Sigmoid colon (tissue), 6 donors: ENCODE measurements at regions not wholly inside any gene's neighbourhood (a gene's known extent, or its start where the extent isn't known, plus 50 kb on each side); places are given as distances from the start of the nearest gene placed in this dataset.

Experiments used
- DNase-seq: peaks from one replicate; pipeline ENCODE4 v3.0.0-alpha.2; 2019
- H3K27ac ChIP-seq, 4 donors: fragments of 200-600 bp; sonication (generic); one replicate each; pipeline ENCODE4 v1.5.1; 2016 to 2019; ENCODE audit warnings: mild to moderate bottlenecking in 1 of 4
- H3K27me3 ChIP-seq, 3 donors: fragments of 200-600 bp; sonication (generic); one replicate each; pipeline ENCODE4 v1.5.1; 2019; ENCODE audit warnings: mild to moderate bottlenecking in 1 of 3
- H3K36me3 ChIP-seq, 4 donors: fragments of 200-600 bp; sonication (generic); one replicate each; pipeline ENCODE4 v1.5.1; 2016 to 2019
- H3K4me1 ChIP-seq, 4 donors: fragments of 200-600 bp; sonication (generic); one replicate each; pipeline ENCODE4 v1.5.1; 2017 to 2019
- H3K4me3 ChIP-seq, 4 donors: fragments of 200-600 bp; sonication (generic); one replicate each; pipeline ENCODE4 v1.5.1; 2017 to 2019; ENCODE audit warnings: mild to moderate bottlenecking in 2 of 4, moderate library complexity in 1 of 4
- H3K9me3 ChIP-seq, 4 donors: fragments of 200-600 bp in 3 of 4; sonication (generic) in 3 of 4; one replicate each; pipeline versions ENCODE4 v1.5.1 to v1.6.1; 2013 to 2019
- EP300 ChIP-seq, 4 donors: sonication (generic); formaldehyde crosslinking; IDR thresholded peaks; one replicate each; pipeline ENCODE4 v1.6.1; 2017; ENCODE audit warnings: antibody characterized with exemption in 4 of 4
- POLR2A ChIP-seq, 2 donors: fragments of 450-650 bp; IDR thresholded peaks; one replicate each; pipeline ENCODE4 v1.6.1; 2016; ENCODE audit warnings: antibody characterized with exemption in 2 of 2, mild to moderate bottlenecking in 2 of 2, moderate library complexity in 2 of 2
- POLR2AphosphoS5 ChIP-seq, 4 donors: sonication (generic); formaldehyde crosslinking; IDR thresholded peaks; one replicate each; pipeline ENCODE4 v1.6.1; 2017; ENCODE audit warnings: antibody characterized with exemption in 4 of 4
- WGBS, 2 donors: extraction: QIAGEN DNeasy Blood & Tissue Kit; methylation state at CpG; one replicate each; pipeline ENCODE4 v1.1.7; 2013; 5-methylcytosine and 5-hydroxymethylcytosine counted together
- intact Hi-C: fragments of 100-400 bp; cut with DNase I; formaldehyde crosslinking; loops from one replicate; pipeline ENCODE4 v1.15.1; 2023
- TF ChIP-seq, protein P1 (sequence below), 4 experiments: fragments of 450-650 bp in 3 of 4; fragments of 200-600 bp in 1 of 4; IDR thresholded peaks; one replicate each; pipeline ENCODE4 v1.5.1; 2016 to 2019; ENCODE audit warnings: antibody characterized with exemption in 4 of 4, mild to moderate bottlenecking in 3 of 4, moderate library complexity in 2 of 4
- donor health status: healthy with polysubstance abuse.
- donor health status: healthy.

DNA sequence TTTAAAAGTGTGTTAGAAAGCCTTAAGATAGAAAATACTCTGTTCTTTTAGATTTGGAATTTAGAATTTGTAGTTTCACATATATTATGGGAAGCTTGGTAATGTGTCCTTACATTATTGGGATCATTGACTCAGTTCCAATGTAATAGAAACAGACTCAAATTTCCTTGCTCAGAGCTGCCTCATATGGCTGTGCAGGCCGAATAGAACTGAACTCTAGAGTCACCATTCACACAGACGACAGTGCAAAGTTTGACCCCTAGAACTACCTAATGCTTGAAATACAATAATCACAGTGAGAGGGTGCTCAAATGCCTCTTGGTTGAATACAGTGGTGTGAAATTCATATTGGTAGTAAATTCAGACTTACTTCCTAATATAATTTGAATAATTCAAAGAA lies 482.7 kb upstream of the CITED2 start:
- intact Hi-C loops: loop anchor here (5.0 kb wide), 1 partner anchor 485 kb away; the partner anchor contains the start of gene CITED2
- 86 to 87% methylated on average over 2 of the region's 2 CpGs for WGBS, 2 donors
- H3K9me3 ChIP-seq: no peaks in the 10 kb centered on the region
- no peak overlapping the region for H3K4me3 ChIP-seq
- H3K4me1 ChIP-seq: peaks cover 0 to 86% (median 64%) of the 10 kb centered on the region in 4 donors
- H3K27ac ChIP-seq: peak overlapping the region in 3 of 4 donors; percentile 57 to 72 (median 69)
- no peaks in the 10 kb centered on the region for H3K36me3 ChIP-seq
- DNase-seq: no peak
- TF ChIP-seq POLR2AphosphoS5 (IDR thresholded peaks at IDR 0.05) (no peak), POLR2A (IDR thresholded peaks at IDR 0.05) (no peak), EP300 (IDR thresholded peaks at IDR 0.05) (no peak)
- TF ChIP-seq, protein P1, sequence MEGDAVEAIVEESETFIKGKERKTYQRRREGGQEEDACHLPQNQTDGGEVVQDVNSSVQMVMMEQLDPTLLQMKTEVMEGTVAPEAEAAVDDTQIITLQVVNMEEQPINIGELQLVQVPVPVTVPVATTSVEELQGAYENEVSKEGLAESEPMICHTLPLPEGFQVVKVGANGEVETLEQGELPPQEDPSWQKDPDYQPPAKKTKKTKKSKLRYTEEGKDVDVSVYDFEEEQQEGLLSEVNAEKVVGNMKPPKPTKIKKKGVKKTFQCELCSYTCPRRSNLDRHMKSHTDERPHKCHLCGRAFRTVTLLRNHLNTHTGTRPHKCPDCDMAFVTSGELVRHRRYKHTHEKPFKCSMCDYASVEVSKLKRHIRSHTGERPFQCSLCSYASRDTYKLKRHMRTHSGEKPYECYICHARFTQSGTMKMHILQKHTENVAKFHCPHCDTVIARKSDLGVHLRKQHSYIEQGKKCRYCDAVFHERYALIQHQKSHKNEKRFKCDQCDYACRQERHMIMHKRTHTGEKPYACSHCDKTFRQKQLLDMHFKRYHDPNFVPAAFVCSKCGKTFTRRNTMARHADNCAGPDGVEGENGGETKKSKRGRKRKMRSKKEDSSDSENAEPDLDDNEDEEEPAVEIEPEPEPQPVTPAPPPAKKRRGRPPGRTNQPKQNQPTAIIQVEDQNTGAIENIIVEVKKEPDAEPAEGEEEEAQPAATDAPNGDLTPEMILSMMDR (IDR thresholded peaks at IDR 0.05): no peak
- no peaks in the 10 kb centered on the region for H3K27me3 ChIP-seq

- intact Hi-C loops: loop anchor here (5.0 kb wide), 1 partner anchor 484 kb away; the partner anchor contains the start of gene CITED2
- TF ChIP-seq, protein P1 (IDR thresholded peaks at IDR 0.05): no peak
- TF ChIP-seq EP300 (IDR thresholded peaks at IDR 0.05): no peak
- no peak for TF ChIP-seq POLR2AphosphoS5 (IDR thresholded peaks at IDR 0.05)
- no peak for TF ChIP-seq POLR2A (IDR thresholded peaks at IDR 0.05)
- H3K27ac ChIP-seq: peak overlapping the region in 3 of 4 donors; percentile 57 to 72 (median 69)
- H3K36me3 ChIP-seq: no peaks in the 10 kb centered on the region
- 100% methylated on average over 1 of the region's 1 CpG for WGBS, 2 donors
- no peak overlapping the region for H3K4me3 ChIP-seq
- no peaks in the 10 kb centered on the region for H3K27me3 ChIP-seq
- no peaks in the 10 kb centered on the region for H3K9me3 ChIP-seq
- DNase-seq: no peak
- H3K4me1 ChIP-seq: peaks cover 0 to 88% (median 64%) of the 10 kb centered on the region in 4 donors
Observed at GRCh38 chr6:139856562-139856961, 482.1 kb upstream of the CITED2 start.

GRCh38 chr6:139855671-139856311 lies 481.3 kb upstream of the CITED2 start:
- no peak for TF ChIP-seq POLR2A (IDR thresholded peaks at IDR 0.05)
- Histone ChIP-seq H3K27ac (peak overlapping the region in 3 of 4 donors; percentile 57 to 72 (median 69)), H3K27me3 (no peaks in the 10 kb centered on the region), H3K4me3 (no peak overlapping the region), H3K9me3 (peaks cover 0 to 4% (median 2%) of the 10 kb centered on the region in 4 donors), H3K36me3 (no peaks in the 10 kb centered on the region), H3K4me1 (peaks cover 0 to 83% (median 64%) of the 10 kb centered on the region in 4 donors)
- 61 to 67% methylated on average over 3 of the region's 3 CpGs for WGBS, 2 donors
- intact Hi-C loops: loop anchor here (5.0 kb wide), 1 partner anchor 483 kb away; the partner anchor contains the start of gene CITED2
- no peak for DNase-seq

- H3K27me3 ChIP-seq: no peaks in the 10 kb centered on the region
- H3K4me1 ChIP-seq: peaks cover 0 to 64% (median 51%) of the 10 kb centered on the region in 4 donors
- peak overlapping the region in 3 of 4 donors; percentile 57 to 72 (median 69) for H3K27ac ChIP-seq
- peaks cover 0 to 4% (median 2%) of the 10 kb centered on the region in 4 donors for H3K9me3 ChIP-seq
- TF ChIP-seq POLR2A (IDR thresholded peaks at IDR 0.05): no peak
- peak in 2 of 4 donors; percentile 23 to 28 for TF ChIP-seq POLR2AphosphoS5 (IDR thresholded peaks at IDR 0.05)
- no peak overlapping the region for H3K4me3 ChIP-seq
- 14 to 58% methylated on average over 3 of the region's 3 CpGs for WGBS, 2 donors
- H3K36me3 ChIP-seq: no peaks in the 10 kb centered on the region
- intact Hi-C loops: loop anchor here (5.0 kb wide), 1 partner anchor 76 kb away; no protein-coding TSS in a partner anchor
- no peak for DNase-seq
Observed at GRCh38 chr6:139853302-139853992, 479.0 kb upstream of the CITED2 start.

DNA sequence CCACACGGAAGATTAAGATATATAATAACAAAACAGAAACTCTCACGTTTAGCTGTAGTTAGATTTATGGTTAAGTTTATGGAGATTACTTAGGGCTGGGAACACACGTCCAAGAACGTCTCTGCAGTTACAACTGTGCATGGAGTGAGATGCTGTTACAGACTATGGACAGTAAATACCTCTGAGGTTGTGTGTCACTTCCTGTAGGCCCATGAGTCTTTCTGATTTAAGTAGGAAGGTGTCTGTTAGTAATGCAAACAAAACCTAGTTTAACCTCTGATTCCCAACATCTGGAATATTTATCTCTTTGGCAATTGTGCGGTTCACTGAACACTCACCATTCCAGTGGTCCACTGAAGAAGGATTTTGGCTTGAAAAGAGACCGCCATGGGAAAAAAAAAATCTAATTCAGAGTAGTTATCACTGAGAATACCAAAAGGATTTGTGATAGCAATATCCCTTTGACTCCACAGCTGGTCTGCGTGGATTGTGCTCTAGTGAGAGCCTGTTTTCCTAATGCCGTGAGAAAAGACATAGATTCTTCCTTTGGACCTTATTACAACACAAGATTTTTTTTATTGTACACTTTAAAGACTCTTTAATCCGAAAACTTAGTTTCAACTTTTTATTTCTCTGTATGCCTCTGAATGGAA lies 478.2 kb upstream of the CITED2 start:
- Histone ChIP-seq H3K4me3 (no peak overlapping the region), H3K4me1 (peaks cover 0 to 60% (median 47%) of the 10 kb centered on the region in 4 donors), H3K36me3 (no peaks in the 10 kb centered on the region), H3K27me3 (no peaks in the 10 kb centered on the region), H3K27ac (peak overlapping the region in 3 of 4 donors; percentile 57 to 72 (median 69)), H3K9me3 (peaks cover 0 to 4% (median 2%) of the 10 kb centered on the region in 4 donors)
- no peak for TF ChIP-seq POLR2AphosphoS5 (IDR thresholded peaks at IDR 0.05)
- no peak for TF ChIP-seq EP300 (IDR thresholded peaks at IDR 0.05)
- no peak for TF ChIP-seq POLR2A (IDR thresholded peaks at IDR 0.05)
- TF ChIP-seq, protein P1 (IDR thresholded peaks at IDR 0.05): no peak
- DNase-seq: no peak
- WGBS, 2 donors: 40 to 62% methylated on average over 9 of the region's 9 CpGs
- intact Hi-C loops: loop anchor here (5.0 kb wide), 1 partner anchor 75 kb away; no protein-coding TSS in a partner anchor
